ENCODE measurements at regions not wholly inside any gene's neighbourhood (a gene's known extent, or its start where the extent isn't known, plus 50 kb on each side); places are given as distances from the start of the nearest gene placed in this dataset.

- Mint-ChIP-seq H3K36me3 (ENCODE audit: low read depth) (no peaks in the 10 kb centered on the region), H3K4me3 (no peak overlapping the region), H3K9me3 (no peaks in the 10 kb centered on the region), H3K27ac (no peak overlapping the region), H3K4me1 (ENCODE audit: low read depth) (no peaks in the 10 kb centered on the region), H3K27me3 (ENCODE audit: low read depth) (peaks cover 6% of the 10 kb centered on the region)
- DNase-seq, result no peak
- CTCF ChIA-PET, result no interaction called here
- intact Hi-C loops (cut with micrococcal nuclease), result no loop called here
Measured at GRCh38 chr4:114728426-114728825, 129.8 kb downstream of the UGT8 start.

GRCh38 chr4:114729068-114729738 lies 130.6 kb downstream of the UGT8 start:
- Mint-ChIP-seq H3K27ac (no peak overlapping the region), H3K9me3 (no peaks in the 10 kb centered on the region), H3K4me1 (ENCODE audit: low read depth) (no peaks in the 10 kb centered on the region), H3K36me3 (ENCODE audit: low read depth) (no peaks in the 10 kb centered on the region), H3K4me3 (no peak overlapping the region), H3K27me3 (ENCODE audit: low read depth) (peaks cover 6% of the 10 kb centered on the region)
- intact Hi-C loops (cut with micrococcal nuclease), result no loop called here
- CTCF ChIA-PET, result interaction anchor here (0.7 kb wide), 1 partner anchor 1433 kb away, joined by 3 read pairs; no protein-coding TSS in a partner anchor
- DNase-seq, result no peak

GRCh38 chr4:114734594-114734993 lies 136.0 kb downstream of the UGT8 start:
- no peak for DNase-seq
- Mint-ChIP-seq H3K9me3 (no peaks in the 10 kb centered on the region), H3K4me1 (ENCODE audit: low read depth) (no peaks in the 10 kb centered on the region), H3K27ac (no peak overlapping the region), H3K36me3 (ENCODE audit: low read depth) (no peaks in the 10 kb centered on the region), H3K27me3 (ENCODE audit: low read depth) (peaks cover 2% of the 10 kb centered on the region), H3K4me3 (no peak overlapping the region)
- intact Hi-C loops (cut with micrococcal nuclease), result no loop called here
- CTCF ChIA-PET, result no interaction called here

DNA sequence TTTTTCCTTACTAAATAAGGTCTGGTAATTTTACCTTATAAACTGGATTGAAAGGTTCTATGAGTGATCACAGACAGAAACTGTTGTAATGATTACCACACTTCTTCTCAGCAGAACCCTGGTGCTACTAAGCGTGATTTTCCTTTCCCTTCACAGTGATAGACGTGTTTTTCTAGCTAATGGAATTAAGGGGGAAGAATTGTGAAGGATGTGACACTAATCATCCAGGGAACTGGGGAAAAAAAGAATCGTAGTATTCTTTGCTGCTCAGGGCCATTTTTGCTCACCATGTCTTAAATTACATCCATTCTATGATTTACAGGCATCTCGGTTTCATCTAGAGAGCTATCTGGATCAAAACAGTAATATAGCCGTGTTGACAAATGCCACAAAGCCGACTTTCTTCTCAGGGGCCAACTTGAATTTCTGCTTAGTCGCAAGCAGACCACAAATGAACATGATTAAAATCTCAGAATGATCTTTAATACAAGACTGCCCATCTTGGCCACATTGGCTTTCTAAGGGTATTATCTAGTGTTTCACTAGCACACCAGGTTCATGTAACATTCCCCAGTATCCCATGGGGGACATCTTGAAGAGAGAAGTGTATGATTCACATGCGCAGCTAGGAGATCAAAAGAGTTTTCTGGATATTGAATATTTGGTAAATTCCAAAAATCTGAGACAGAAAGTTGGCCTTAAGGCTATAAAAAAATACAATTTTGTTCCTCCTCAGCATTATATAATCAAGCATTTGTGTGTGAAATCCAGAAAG lies 154.0 kb downstream of the UGT8 start:
- Mint-ChIP-seq H3K9me3 (no peaks in the 10 kb centered on the region), H3K27me3 (ENCODE audit: low read depth) (peaks cover 4% of the 10 kb centered on the region), H3K27ac (no peak overlapping the region), H3K36me3 (ENCODE audit: low read depth) (no peaks in the 10 kb centered on the region), H3K4me3 (no peak overlapping the region), H3K4me1 (ENCODE audit: low read depth) (no peaks in the 10 kb centered on the region)
- CTCF ChIA-PET, result no interaction called here
- DNase-seq, result no peak
- intact Hi-C loops (cut with micrococcal nuclease), result no loop called here

- no peak for DNase-seq
- Mint-ChIP-seq H3K9me3 (no peaks in the 10 kb centered on the region), H3K27ac (no peak overlapping the region), H3K4me3 (no peak overlapping the region), H3K27me3 (ENCODE audit: low read depth) (peaks cover 4% of the 10 kb centered on the region), H3K36me3 (ENCODE audit: low read depth) (no peaks in the 10 kb centered on the region), H3K4me1 (ENCODE audit: low read depth) (no peaks in the 10 kb centered on the region)
- CTCF ChIA-PET, result no interaction called here
- intact Hi-C loops (cut with micrococcal nuclease), result no loop called here
Measured at GRCh38 chr4:114754616-114755015, 156.0 kb downstream of the UGT8 start.

- Mint-ChIP-seq H3K4me1 (ENCODE audit: low read depth) (no peaks in the 10 kb centered on the region), H3K9me3 (no peaks in the 10 kb centered on the region), H3K4me3 (no peak overlapping the region), H3K36me3 (ENCODE audit: low read depth) (no peaks in the 10 kb centered on the region), H3K27ac (no peak overlapping the region), H3K27me3 (ENCODE audit: low read depth) (no peaks in the 10 kb centered on the region)
- CTCF ChIA-PET, result no interaction called here
- DNase-seq, result no peak
- intact Hi-C loops (cut with micrococcal nuclease), result no loop called here
Measured at GRCh38 chr4:114758066-114758465, 159.5 kb downstream of the UGT8 start.

- Mint-ChIP-seq H3K4me3 (no peak overlapping the region), H3K9me3 (peaks cover 2% of the 10 kb centered on the region), H3K4me1 (ENCODE audit: low read depth) (no peaks in the 10 kb centered on the region), H3K36me3 (ENCODE audit: low read depth) (no peaks in the 10 kb centered on the region), H3K27me3 (ENCODE audit: low read depth) (peaks cover 2% of the 10 kb centered on the region), H3K27ac (no peak overlapping the region)
- DNase-seq, result no peak
- CTCF ChIA-PET, result no interaction called here
- intact Hi-C loops (cut with micrococcal nuclease), result no loop called here
Measured at GRCh38 chr4:114768501-114768900, 169.9 kb downstream of the UGT8 start.

- H3K4me3 Mint-ChIP-seq, result no peak overlapping the region
- no peaks in the 10 kb centered on the region for H3K4me1 Mint-ChIP-seq (ENCODE audit: low read depth)
- no peaks in the 10 kb centered on the region for H3K36me3 Mint-ChIP-seq (ENCODE audit: low read depth)
- H3K27ac Mint-ChIP-seq, result no peak overlapping the region
- H3K9me3 Mint-ChIP-seq, result peaks cover 2% of the 10 kb centered on the region
- no peak for DNase-seq
- CTCF ChIA-PET, result no interaction called here
- peaks cover 2% of the 10 kb centered on the region for H3K27me3 Mint-ChIP-seq (ENCODE audit: low read depth)
- intact Hi-C loops (cut with micrococcal nuclease), result no loop called here
Measured at GRCh38 chr4:114770624-114771023, 172.0 kb downstream of the UGT8 start.

DNA sequence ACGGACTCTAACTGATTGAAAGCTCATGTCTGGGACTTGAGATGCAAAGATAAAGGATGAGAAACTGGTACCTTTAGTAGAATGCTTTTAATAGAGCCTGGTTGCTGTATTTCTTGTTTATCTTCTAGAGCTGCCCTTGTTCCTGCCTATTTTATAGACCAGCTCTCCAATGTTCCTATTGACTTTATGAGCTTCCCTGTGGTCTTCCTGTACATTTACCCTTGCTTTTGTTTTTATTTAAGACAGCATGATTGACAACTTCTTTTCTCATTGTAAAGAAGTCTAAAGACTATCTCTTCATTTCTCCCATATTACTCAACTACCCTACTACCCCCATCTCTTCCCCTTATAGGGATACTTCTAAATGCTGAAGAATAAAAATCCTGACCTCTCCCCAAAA lies 174.7 kb downstream of the UGT8 start:
- Mint-ChIP-seq H3K36me3 (ENCODE audit: low read depth) (no peaks in the 10 kb centered on the region), H3K27me3 (ENCODE audit: low read depth) (peaks cover under 1% of the 10 kb centered on the region)

More for the DNA sequence above, 174.7 kb downstream of the UGT8 start:
- CTCF ChIA-PET, result interaction anchor here (0.6 kb wide), 1 partner anchor 1952 kb away, joined by 4 read pairs; no protein-coding TSS in a partner anchor
- no peak for DNase-seq
- H3K27ac Mint-ChIP-seq, result no peak overlapping the region
- peaks cover 2% of the 10 kb centered on the region for H3K9me3 Mint-ChIP-seq
- intact Hi-C loops (cut with micrococcal nuclease), result no loop called here
- no peak overlapping the region for H3K4me3 Mint-ChIP-seq
- no peaks in the 10 kb centered on the region for H3K4me1 Mint-ChIP-seq (ENCODE audit: low read depth)
